BLaER1 (cell line): ENCODE measurements at regions not wholly inside any gene's neighbourhood (a gene's known extent, or its start where the extent isn't known, plus 50 kb on each side); places are given as distances from the start of the nearest gene placed in this dataset.

Experiments
- H3K27ac ChIP-seq: shearing (Covaris generic); formaldehyde crosslinking; 2 replicates; pipeline ENCODE4 v1.8.1; 2022
- H3K27me3 ChIP-seq: shearing (Covaris generic); formaldehyde crosslinking; 2 replicates; pipeline ENCODE4 v1.8.1; 2022
- H3K36me3 ChIP-seq: shearing (Covaris generic); formaldehyde crosslinking; 2 replicates; pipeline ENCODE4 v1.8.1; 2022
- H3K4me1 ChIP-seq: shearing (Covaris generic); formaldehyde crosslinking; 2 replicates; pipeline ENCODE4 v1.8.1; 2022
- H3K4me2 ChIP-seq: shearing (Covaris generic); formaldehyde crosslinking; 2 replicates; pipeline ENCODE4 v1.8.1; 2022
- H3K4me3 ChIP-seq: shearing (Covaris generic); formaldehyde crosslinking; 2 replicates; pipeline ENCODE4 v1.8.1; 2022
- H3K9ac ChIP-seq: shearing (Covaris generic); formaldehyde crosslinking; 2 replicates; pipeline ENCODE4 v1.8.1; 2022
- H3K9me3 ChIP-seq: shearing (Covaris generic); formaldehyde crosslinking; 2 replicates; pipeline ENCODE4 v1.8.1; 2022
- H4K20me1 ChIP-seq: shearing (Covaris generic); formaldehyde crosslinking; 2 replicates; pipeline ENCODE4 v1.8.1; 2022
- Cebpa-rat ChIP-seq: shearing (Covaris generic); IDR thresholded peaks from 2 replicates; pipeline ENCODE4 v1.8.1; 2022

- Histone ChIP-seq H3K9ac (no peak overlapping the region), H3K27ac (peak overlapping the region; percentile 5; the same call in 1 of the 2 replicates), H3K27me3 (no peaks in the 10 kb centered on the region), H3K36me3 (no peaks in the 10 kb centered on the region), H4K20me1 (no peaks in the 10 kb centered on the region), H3K4me2 (peak overlapping the region; percentile 56), H3K4me3 (no peak overlapping the region), H3K4me1 (peaks cover 11% of the 10 kb centered on the region), H3K9me3 (no peaks in the 10 kb centered on the region)
- TF ChIP-seq Cebpa-rat, result no peak
Measured at GRCh38 chr4:67052814-67053675, 492.3 kb downstream of the CENPC start.

GRCh38 chr4:67051000-67051789 lies 494.1 kb downstream of the CENPC start:
- no peak for TF ChIP-seq Cebpa-rat
- peaks cover 11% of the 10 kb centered on the region for H3K4me1 ChIP-seq
- H3K27ac ChIP-seq, result no peak overlapping the region
- no peaks in the 10 kb centered on the region for H3K36me3 ChIP-seq
- no peaks in the 10 kb centered on the region for H3K27me3 ChIP-seq
- no peak overlapping the region for H3K9ac ChIP-seq
- H3K4me2 ChIP-seq, result no peak overlapping the region
- H3K9me3 ChIP-seq, result no peaks in the 10 kb centered on the region
- H3K4me3 ChIP-seq, result no peak overlapping the region
- no peaks in the 10 kb centered on the region for H4K20me1 ChIP-seq

GRCh38 chr4:67049446-67049845 lies 495.9 kb downstream of the CENPC start:
- TF ChIP-seq Cebpa-rat, result no peak
- H3K27me3 ChIP-seq, result no peaks in the 10 kb centered on the region
- H3K9ac ChIP-seq, result no peak overlapping the region
- H3K4me1 ChIP-seq, result peaks cover 11% of the 10 kb centered on the region
- H3K4me3 ChIP-seq, result no peak overlapping the region
- H3K27ac ChIP-seq, result no peak overlapping the region
- no peak overlapping the region for H3K4me2 ChIP-seq
- no peaks in the 10 kb centered on the region for H3K9me3 ChIP-seq
- H3K36me3 ChIP-seq, result no peaks in the 10 kb centered on the region
- no peaks in the 10 kb centered on the region for H4K20me1 ChIP-seq

GRCh38 chr4:67048530-67048929 lies 496.8 kb downstream of the CENPC start:
- Histone ChIP-seq H3K36me3 (no peaks in the 10 kb centered on the region), H4K20me1 (no peaks in the 10 kb centered on the region), H3K9ac (no peak overlapping the region), H3K4me2 (no peak overlapping the region), H3K9me3 (no peaks in the 10 kb centered on the region), H3K27me3 (no peaks in the 10 kb centered on the region), H3K27ac (no peak overlapping the region), H3K4me3 (no peak overlapping the region), H3K4me1 (peaks cover 11% of the 10 kb centered on the region)
- no peak for TF ChIP-seq Cebpa-rat

- no peak for TF ChIP-seq Cebpa-rat
Measured at GRCh38 chr4:67040315-67040714, 505.0 kb downstream of the CENPC start.

GRCh38 chr4:67038228-67038566 lies 507.1 kb downstream of the CENPC start:
- Histone ChIP-seq H3K9ac (no peak overlapping the region), H4K20me1 (no peaks in the 10 kb centered on the region), H3K4me1 (peaks cover 9% of the 10 kb centered on the region; the same call in 1 of the 2 replicates), H3K9me3 (no peaks in the 10 kb centered on the region), H3K27ac (no peak overlapping the region), H3K4me3 (no peak overlapping the region), H3K27me3 (no peaks in the 10 kb centered on the region), H3K36me3 (no peaks in the 10 kb centered on the region), H3K4me2 (no peak overlapping the region)
- TF ChIP-seq Cebpa-rat, result no peak

More at GRCh38 chr4:67040315-67040714, 505.0 kb downstream of the CENPC start:
- Histone ChIP-seq H3K9me3 (no peaks in the 10 kb centered on the region), H3K4me2 (no peak overlapping the region), H4K20me1 (no peaks in the 10 kb centered on the region), H3K27me3 (no peaks in the 10 kb centered on the region), H3K4me1 (peaks cover 9% of the 10 kb centered on the region; the same call in 1 of the 2 replicates), H3K4me3 (no peak overlapping the region), H3K27ac (no peak overlapping the region), H3K36me3 (no peaks in the 10 kb centered on the region), H3K9ac (no peak overlapping the region)

- Histone ChIP-seq H3K27me3 (no peaks in the 10 kb centered on the region), H3K4me2 (no peak overlapping the region), H4K20me1 (no peaks in the 10 kb centered on the region), H3K27ac (no peak overlapping the region), H3K4me3 (no peak overlapping the region), H3K36me3 (no peaks in the 10 kb centered on the region), H3K9me3 (no peaks in the 10 kb centered on the region), H3K4me1 (peaks cover 9% of the 10 kb centered on the region; the same call in 1 of the 2 replicates), H3K9ac (no peak overlapping the region)
- no peak for TF ChIP-seq Cebpa-rat
Measured at GRCh38 chr4:67037504-67038227, 507.6 kb downstream of the CENPC start.

GRCh38 chr4:67036791-67037190 lies 508.5 kb downstream of the CENPC start:
- H3K9me3 ChIP-seq, result no peaks in the 10 kb centered on the region
- no peaks in the 10 kb centered on the region for H3K27me3 ChIP-seq
- no peak overlapping the region for H3K27ac ChIP-seq
- peaks cover 9% of the 10 kb centered on the region; the same call in 1 of the 2 replicates for H3K4me1 ChIP-seq
- H3K9ac ChIP-seq, result no peak overlapping the region
- no peaks in the 10 kb centered on the region for H3K36me3 ChIP-seq
- H3K4me2 ChIP-seq, result peak overlapping the region; percentile 24; the same call in 1 of the 2 replicates
- TF ChIP-seq Cebpa-rat, result no peak
- no peaks in the 10 kb centered on the region for H4K20me1 ChIP-seq
- H3K4me3 ChIP-seq, result no peak overlapping the region

GRCh38 chr4:67035986-67036385 lies 509.3 kb downstream of the CENPC start:
- Histone ChIP-seq H3K27ac (no peak overlapping the region), H3K9me3 (no peaks in the 10 kb centered on the region), H3K9ac (no peak overlapping the region), H3K4me1 (peaks cover 9% of the 10 kb centered on the region; the same call in 1 of the 2 replicates), H3K4me3 (no peak overlapping the region), H4K20me1 (no peaks in the 10 kb centered on the region), H3K36me3 (no peaks in the 10 kb centered on the region), H3K4me2 (peak overlapping the region; percentile 24; the same call in 1 of the 2 replicates), H3K27me3 (no peaks in the 10 kb centered on the region)
- no peak for TF ChIP-seq Cebpa-rat
